HL-60 (cell line): ENCODE measurements at regions not wholly inside any gene's neighbourhood (a gene's known extent, or its start where the extent isn't known, plus 50 kb on each side); places are given as distances from the start of the nearest gene placed in this dataset.

ENCODE experiments used
- DNase-seq, 2 experiments: peaks; one replicate each; pipeline ENCODE4 v3.0.0-alpha.2; 2010 to 2020; ENCODE audit warnings: low read depth in 1 of 2, low spot score in 1 of 2
- H3K27ac ChIP-seq: fragments of 250-450 bp; sonication (Bioruptor Pico); replicated peaks from 2 replicates; pipeline ENCODE4 v1.5.1; 2020; ENCODE audit warnings: mild to moderate bottlenecking, moderate library complexity
- H3K27me3 ChIP-seq: fragments of 250-450 bp; sonication (Bioruptor Pico); 2 replicates; pipeline ENCODE4 v1.5.1; 2021; ENCODE audit warnings: mild to moderate bottlenecking, moderate library complexity; ENCODE audit not compliant: insufficient read depth, poor library complexity, severe bottlenecking
- H3K4me3 ChIP-seq: replicated peaks from 2 replicates; pipeline ENCODE4 v1.5.1; 2011; ENCODE audit warnings: mild to moderate bottlenecking, control low read depth, low read length; ENCODE audit not compliant: insufficient read depth
- GABPA ChIP-seq: IDR thresholded peaks from 2 replicates; pipeline ENCODE4 v1.6.1; 2012; ENCODE audit warnings: low read depth
- POLR2AphosphoS5 ChIP-seq: IDR thresholded peaks from 2 replicates; pipeline ENCODE4 v1.6.1; 2012; ENCODE audit warnings: low read depth
- SPI1 ChIP-seq: IDR thresholded peaks from 2 replicates; pipeline ENCODE4 v1.6.1; 2012; ENCODE audit warnings: low read depth, mild to moderate bottlenecking, borderline replicate concordance
- TF ChIP-seq, protein P1 (sequence below): IDR thresholded peaks from one replicate; pipeline ENCODE4 v1.5.1; 2011; ENCODE audit warnings: low read length, control low read depth, inconsistent platforms; ENCODE audit not compliant: insufficient read depth
- TF ChIP-seq, protein P2 (sequence below): IDR thresholded peaks from 2 replicates; pipeline ENCODE4 v1.6.1; 2012; ENCODE audit warnings: low read depth; ENCODE audit not compliant: insufficient replicate concordance

DNA sequence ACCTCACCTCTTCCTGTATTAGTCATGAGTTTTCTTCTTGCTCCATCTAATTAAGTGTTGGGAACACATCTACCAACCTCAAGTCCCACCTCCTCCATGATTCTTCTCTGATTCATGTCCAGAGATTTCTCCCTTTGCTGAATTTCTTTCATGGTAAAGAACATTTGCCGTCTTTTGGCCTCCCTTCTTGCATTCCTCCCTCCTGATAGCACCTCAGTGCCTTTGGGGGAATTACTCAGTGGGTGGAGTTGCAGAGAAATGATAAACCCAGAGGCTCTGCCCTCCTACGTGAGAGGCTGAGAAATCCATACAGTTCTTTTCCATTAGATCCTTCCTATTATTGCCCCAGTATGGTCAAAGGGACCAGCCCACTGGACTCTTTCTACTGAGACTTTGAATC lies 651.9 kb downstream of the SLC4A3 start:
- H3K27me3 ChIP-seq = no peaks in the 10 kb centered on the region
- no peak overlapping the region for H3K4me3 ChIP-seq
- no peak for DNase-seq
- TF ChIP-seq, protein P1, sequence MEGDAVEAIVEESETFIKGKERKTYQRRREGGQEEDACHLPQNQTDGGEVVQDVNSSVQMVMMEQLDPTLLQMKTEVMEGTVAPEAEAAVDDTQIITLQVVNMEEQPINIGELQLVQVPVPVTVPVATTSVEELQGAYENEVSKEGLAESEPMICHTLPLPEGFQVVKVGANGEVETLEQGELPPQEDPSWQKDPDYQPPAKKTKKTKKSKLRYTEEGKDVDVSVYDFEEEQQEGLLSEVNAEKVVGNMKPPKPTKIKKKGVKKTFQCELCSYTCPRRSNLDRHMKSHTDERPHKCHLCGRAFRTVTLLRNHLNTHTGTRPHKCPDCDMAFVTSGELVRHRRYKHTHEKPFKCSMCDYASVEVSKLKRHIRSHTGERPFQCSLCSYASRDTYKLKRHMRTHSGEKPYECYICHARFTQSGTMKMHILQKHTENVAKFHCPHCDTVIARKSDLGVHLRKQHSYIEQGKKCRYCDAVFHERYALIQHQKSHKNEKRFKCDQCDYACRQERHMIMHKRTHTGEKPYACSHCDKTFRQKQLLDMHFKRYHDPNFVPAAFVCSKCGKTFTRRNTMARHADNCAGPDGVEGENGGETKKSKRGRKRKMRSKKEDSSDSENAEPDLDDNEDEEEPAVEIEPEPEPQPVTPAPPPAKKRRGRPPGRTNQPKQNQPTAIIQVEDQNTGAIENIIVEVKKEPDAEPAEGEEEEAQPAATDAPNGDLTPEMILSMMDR = no peak
- no peak for TF ChIP-seq SPI1
- no peak for TF ChIP-seq GABPA
- TF ChIP-seq POLR2AphosphoS5 = no peak
- TF ChIP-seq, protein P2, sequence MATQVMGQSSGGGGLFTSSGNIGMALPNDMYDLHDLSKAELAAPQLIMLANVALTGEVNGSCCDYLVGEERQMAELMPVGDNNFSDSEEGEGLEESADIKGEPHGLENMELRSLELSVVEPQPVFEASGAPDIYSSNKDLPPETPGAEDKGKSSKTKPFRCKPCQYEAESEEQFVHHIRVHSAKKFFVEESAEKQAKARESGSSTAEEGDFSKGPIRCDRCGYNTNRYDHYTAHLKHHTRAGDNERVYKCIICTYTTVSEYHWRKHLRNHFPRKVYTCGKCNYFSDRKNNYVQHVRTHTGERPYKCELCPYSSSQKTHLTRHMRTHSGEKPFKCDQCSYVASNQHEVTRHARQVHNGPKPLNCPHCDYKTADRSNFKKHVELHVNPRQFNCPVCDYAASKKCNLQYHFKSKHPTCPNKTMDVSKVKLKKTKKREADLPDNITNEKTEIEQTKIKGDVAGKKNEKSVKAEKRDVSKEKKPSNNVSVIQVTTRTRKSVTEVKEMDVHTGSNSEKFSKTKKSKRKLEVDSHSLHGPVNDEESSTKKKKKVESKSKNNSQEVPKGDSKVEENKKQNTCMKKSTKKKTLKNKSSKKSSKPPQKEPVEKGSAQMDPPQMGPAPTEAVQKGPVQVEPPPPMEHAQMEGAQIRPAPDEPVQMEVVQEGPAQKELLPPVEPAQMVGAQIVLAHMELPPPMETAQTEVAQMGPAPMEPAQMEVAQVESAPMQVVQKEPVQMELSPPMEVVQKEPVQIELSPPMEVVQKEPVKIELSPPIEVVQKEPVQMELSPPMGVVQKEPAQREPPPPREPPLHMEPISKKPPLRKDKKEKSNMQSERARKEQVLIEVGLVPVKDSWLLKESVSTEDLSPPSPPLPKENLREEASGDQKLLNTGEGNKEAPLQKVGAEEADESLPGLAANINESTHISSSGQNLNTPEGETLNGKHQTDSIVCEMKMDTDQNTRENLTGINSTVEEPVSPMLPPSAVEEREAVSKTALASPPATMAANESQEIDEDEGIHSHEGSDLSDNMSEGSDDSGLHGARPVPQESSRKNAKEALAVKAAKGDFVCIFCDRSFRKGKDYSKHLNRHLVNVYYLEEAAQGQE = no peak
- H3K27ac ChIP-seq = no peak overlapping the region

DNA sequence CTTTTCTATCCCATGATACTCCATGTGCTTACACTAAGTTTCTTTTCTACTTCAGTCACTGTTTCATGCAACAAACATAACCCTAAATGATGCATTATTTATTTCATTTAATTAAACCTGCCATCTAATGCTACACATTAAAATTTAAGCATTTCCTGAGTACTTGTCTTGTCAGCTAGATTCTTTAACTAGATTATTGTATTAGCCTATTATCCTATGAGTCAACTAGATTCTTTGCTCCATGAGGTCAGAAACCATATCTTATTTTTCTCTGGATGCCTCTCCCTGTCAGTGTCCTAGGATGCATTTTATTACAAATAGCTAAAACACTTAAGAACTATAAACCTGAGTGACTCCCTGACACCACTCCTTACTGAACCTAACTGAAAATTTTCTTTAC lies 652.4 kb downstream of the SLC4A3 start:
- H3K4me3 ChIP-seq = no peak overlapping the region
- no peaks in the 10 kb centered on the region for H3K27me3 ChIP-seq
- DNase-seq = no peak
- TF ChIP-seq POLR2AphosphoS5 = no peak
- no peak for TF ChIP-seq SPI1
- TF ChIP-seq, protein P2 = no peak
- TF ChIP-seq, protein P1 = no peak
- H3K27ac ChIP-seq = no peak overlapping the region

DNA sequence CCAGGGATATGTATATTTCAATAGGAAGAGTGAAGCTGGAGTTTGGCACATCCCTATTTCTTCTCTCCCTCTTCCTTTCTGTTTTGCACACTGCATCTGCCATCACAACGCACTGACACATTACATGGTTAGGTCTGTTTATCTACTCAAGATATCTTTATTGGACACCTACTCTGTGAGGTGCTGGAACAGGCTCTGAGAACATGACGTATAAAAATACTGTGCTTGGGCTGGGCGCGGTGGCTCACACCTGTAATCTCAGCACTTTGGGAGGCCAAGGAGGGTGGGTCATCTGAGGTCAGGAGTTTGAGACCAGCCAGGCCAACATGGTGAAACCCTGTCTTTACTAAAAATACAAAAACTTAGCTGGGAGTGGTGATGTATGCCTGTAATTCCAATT lies 653.3 kb downstream of the SLC4A3 start:
- TF ChIP-seq, protein P1 = no peak
- TF ChIP-seq, protein P2 = no peak
- TF ChIP-seq SPI1 (no peak), POLR2AphosphoS5 (no peak), GABPA (no peak)
- H3K4me3 ChIP-seq = no peak overlapping the region
- no peak for DNase-seq
- no peak overlapping the region for H3K27ac ChIP-seq
- no peaks in the 10 kb centered on the region for H3K27me3 ChIP-seq
